ENCODE measurements at regions not wholly inside any gene's neighbourhood (a gene's known extent, or its start where the extent isn't known, plus 50 kb on each side); places are given as distances from the start of the nearest gene placed in this dataset.

DNA sequence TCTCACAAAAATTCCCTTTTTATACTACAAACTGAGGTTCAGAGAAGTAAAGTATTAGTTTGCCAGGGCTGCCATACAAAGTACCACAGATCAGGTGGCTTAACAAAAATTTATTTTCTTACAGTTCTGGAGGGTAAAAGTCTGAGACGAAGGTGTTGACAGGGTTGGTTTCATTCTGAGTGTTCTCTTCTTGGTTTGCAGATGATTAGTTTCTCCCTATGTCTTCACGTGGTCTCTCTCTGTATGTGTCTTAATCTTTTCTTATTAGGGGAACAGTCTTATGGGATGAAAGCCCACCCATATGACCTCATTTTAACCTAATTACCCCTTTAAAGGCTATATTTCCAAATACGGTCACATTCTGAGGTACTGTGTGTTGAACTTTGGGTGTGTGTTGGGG is 274.2 kb downstream of the BRINP1 start:
- Histone ChIP-seq H3K4me1 (ENCODE audit: control insufficient read depth, insufficient read depth, low read length) (no peaks in the 10 kb centered on the region), H3K4me3 (ENCODE audit: low read depth in 2 of 2, low read length in 2 of 2) (no peak overlapping the region), H3K9me3 (ENCODE audit: control insufficient read depth, insufficient read depth, low read depth, low read length) (no peaks in the 10 kb centered on the region), H3K36me3 (ENCODE audit: control insufficient read depth, insufficient read depth, low read length) (no peaks in the 10 kb centered on the region), H3K27me3 (ENCODE audit: control insufficient read depth, insufficient read depth, low read length) (no peaks in the 10 kb centered on the region), H3K27ac (ENCODE audit: low read length) (no peak overlapping the region)
- no peak for DNase-seq (ENCODE audit: low read depth, low spot score)
- TF ChIP-seq CTCF (IDR thresholded peaks at IDR 0.05), result no peak
- TF ChIP-seq SIN3A (IDR thresholded peaks at IDR 0.05; ENCODE audit: borderline replicate concordance, insufficient read depth, low read depth, low read length), result no peak
- TF ChIP-seq POLR2AphosphoS5 (IDR thresholded peaks at IDR 0.05; ENCODE audit: low read depth, low read length), result no peak
- no peak for TF ChIP-seq TCF7L2 (IDR thresholded peaks at IDR 0.05; ENCODE audit: low read depth, low read length)
- TF ChIP-seq REST (IDR thresholded peaks at IDR 0.05; ENCODE audit: insufficient read depth in 1 of 2, low read depth in 2 of 2, low read length in 1 of 2), result no peak
- ChIA-PET CTCF (no interaction called here), POLR2A (no interaction called here)
- ATAC-seq, result no peak
- intact Hi-C loops (cut with micrococcal nuclease; ENCODE audit: unreplicated experiment), result no loop called here
- in situ Hi-C loops (cut with HindIII; ENCODE audit: low pct_unique_long_range_greater_than_20kb, low sequenced_read_pairs), result no loop called here
- no TSS peak for BruUV-seq (replicated peaks)

DNA sequence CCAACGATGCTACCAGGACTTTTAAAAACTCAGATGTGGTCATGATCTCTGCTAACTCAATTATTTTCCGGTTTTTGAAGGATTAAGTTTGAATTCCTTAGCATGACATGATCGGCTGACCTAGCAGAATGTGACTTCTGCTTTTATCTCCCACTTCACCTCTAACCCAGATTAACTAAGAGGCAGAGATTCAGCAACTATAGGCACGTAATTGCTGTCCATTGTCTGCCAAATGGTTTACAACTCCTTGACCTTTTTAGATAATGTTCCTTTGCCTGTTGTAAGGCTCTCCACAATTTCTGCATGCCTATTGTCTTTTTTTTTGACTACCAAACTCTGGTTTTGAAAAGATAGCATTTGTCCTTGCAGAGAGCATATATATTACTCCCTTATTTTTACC is 268.2 kb downstream of the BRINP1 start:
- Histone ChIP-seq H3K36me3 (ENCODE audit: control insufficient read depth, insufficient read depth, low read length) (no peaks in the 10 kb centered on the region), H3K27ac (ENCODE audit: low read length) (no peak overlapping the region), H3K27me3 (ENCODE audit: control insufficient read depth, insufficient read depth, low read length) (no peaks in the 10 kb centered on the region), H3K4me3 (ENCODE audit: low read depth in 2 of 2, low read length in 2 of 2) (no peak overlapping the region), H3K9me3 (ENCODE audit: control insufficient read depth, insufficient read depth, low read depth, low read length) (no peaks in the 10 kb centered on the region), H3K4me1 (ENCODE audit: control insufficient read depth, insufficient read depth, low read length) (no peaks in the 10 kb centered on the region)
- CTCF ChIA-PET, result no interaction called here
- ATAC-seq (no peak), DNase-seq (ENCODE audit: low read depth, low spot score) (no peak)
- intact Hi-C loops (cut with micrococcal nuclease; ENCODE audit: unreplicated experiment), result no loop called here
- POLR2A ChIA-PET, result no interaction called here
- in situ Hi-C loops (cut with HindIII; ENCODE audit: low pct_unique_long_range_greater_than_20kb, low sequenced_read_pairs), result no loop called here
- no peak for TF ChIP-seq CTCF (IDR thresholded peaks at IDR 0.05)
- TF ChIP-seq REST (IDR thresholded peaks at IDR 0.05; ENCODE audit: insufficient read depth in 1 of 2, low read depth in 2 of 2, low read length in 1 of 2), result no peak
- no peak for TF ChIP-seq TCF7L2 (IDR thresholded peaks at IDR 0.05; ENCODE audit: low read depth, low read length)
- no peak for TF ChIP-seq SIN3A (IDR thresholded peaks at IDR 0.05; ENCODE audit: borderline replicate concordance, insufficient read depth, low read depth, low read length)
- no peak for TF ChIP-seq POLR2AphosphoS5 (IDR thresholded peaks at IDR 0.05; ENCODE audit: low read depth, low read length)
- no TSS peak for BruUV-seq (replicated peaks)

Measured in Panc1 (cell line).